H1 (cell line): ENCODE measurements at regions not wholly inside any gene's neighbourhood (a gene's known extent, or its start where the extent isn't known, plus 50 kb on each side); places are given as distances from the start of the nearest gene placed in this dataset.

Experiments used
- CTCF ChIA-PET: fragments of 300-600 bp; sonication (Branson Sonifier 250); formaldehyde crosslinking; loops from one replicate; lab custom pipeline; 2021; ENCODE audit not compliant: partially characterized antibody; lab: Charles Lee
- POLR2A ChIA-PET: fragments of 300-600 bp; sonication (Branson Sonifier 250); formaldehyde crosslinking; loops from one replicate; lab custom pipeline; 2021; ENCODE audit warnings: inconsistent platforms; ENCODE audit not compliant: partially characterized antibody; lab: Charles Lee
- DNase-seq, 2 experiments: peaks; one replicate each; pipeline versions ENCODE4 v3.0.0 to v3.0.0-alpha.2; 2010 to 2022; ENCODE audit warnings: low spot score in 2 of 2, low read depth in 1 of 2, mixed read lengths in 1 of 2
- FAIRE-seq: peaks from 2 replicates; lab custom pipeline; 2011; peaks lifted over from hg19 to GRCh38; lab: Jason Lieb, UNC
- H2AFZ ChIP-seq: 2 replicates; pipeline ENCODE4 v1.8.1; 2012; ENCODE audit warnings: low read length, inconsistent platforms
- H2AK5ac ChIP-seq: 2 replicates; pipeline ENCODE4 v1.6.1; 2013; ENCODE audit warnings: low read depth, low read length
- H2BK120ac ChIP-seq: replicated peaks from 2 replicates; pipeline ENCODE3; 2013; ENCODE audit warnings: low read depth, low read length, inconsistent platforms
- H2BK12ac ChIP-seq: 2 replicates; pipeline ENCODE4 v1.6.1; 2013; ENCODE audit warnings: low read depth, low read length
- H2BK15ac ChIP-seq: 2 replicates; pipeline ENCODE4 v1.6.1; 2013; ENCODE audit warnings: low read length
- H2BK20ac ChIP-seq: 2 replicates; pipeline ENCODE4 v1.6.1; 2013; ENCODE audit warnings: low read length
- H2BK5ac ChIP-seq: 2 replicates; pipeline ENCODE4 v1.6.1; 2013; ENCODE audit warnings: low read depth, low read length
- H3K14ac ChIP-seq: 2 replicates; pipeline ENCODE4 v1.6.1; 2013; ENCODE audit warnings: inconsistent platforms; ENCODE audit not compliant: insufficient read length
- H3K18ac ChIP-seq: 2 replicates; pipeline ENCODE4 v1.6.1; 2013; ENCODE audit warnings: low read length; ENCODE audit errors: extremely low read depth
- H3K23ac ChIP-seq: 2 replicates; pipeline ENCODE4 v1.6.1; 2013; ENCODE audit warnings: inconsistent platforms; ENCODE audit not compliant: insufficient read length
- H3K23me2 ChIP-seq: 2 replicates; pipeline ENCODE4 v1.6.1; 2013; ENCODE audit warnings: low read depth, low read length
- H3K27ac ChIP-seq: 2 replicates; pipeline ENCODE4 v1.6.1; 2011; ENCODE audit warnings: low read depth, low read length, inconsistent platforms
- H3K27me3 ChIP-seq, 4 experiments: replicated peaks in 1 of 4; 1 replicate in 1 of 4; 2 replicates in 3 of 4; pipeline versions ENCODE4 v1.6.1 to v1.8.1; 2011 to 2013; ENCODE audit warnings: low read length in 3 of 4, mild to moderate bottlenecking in 3 of 4, inconsistent platforms in 2 of 4, mixed read lengths in 2 of 4, moderate library complexity in 1 of 4; ENCODE audit not compliant: control insufficient read depth in 3 of 4, insufficient read depth in 3 of 4; ENCODE audit errors: extremely low read depth in 1 of 4
- H3K36me3 ChIP-seq, 4 experiments: 2 replicates each; pipeline versions ENCODE4 v1.6.1 to v1.8.1; 2011 to 2013; ENCODE audit warnings: mild to moderate bottlenecking in 4 of 4, low read length in 3 of 4, moderate library complexity in 2 of 4, control low read depth in 1 of 4, inconsistent platforms in 1 of 4; ENCODE audit not compliant: insufficient read depth in 4 of 4, control insufficient read depth in 2 of 4
- H3K4ac ChIP-seq: replicated peaks from 2 replicates; pipeline ENCODE3; 2013; ENCODE audit warnings: low read length, low read depth, mixed read lengths, inconsistent platforms; ENCODE audit not compliant: insufficient read length
- H3K4me1 ChIP-seq, 4 experiments: replicated peaks in 1 of 4; 1 replicate in 1 of 4; 2 replicates in 3 of 4; pipeline versions ENCODE4 v1.6.1 to v1.8.1; 2011 to 2013; ENCODE audit warnings: low read length in 3 of 4, inconsistent platforms in 2 of 4, mixed read lengths in 1 of 4; ENCODE audit not compliant: insufficient read depth in 4 of 4, control insufficient read depth in 3 of 4
- H3K4me2 ChIP-seq, 2 experiments: 2 replicates each; pipeline versions ENCODE4 v1.6.1 to v1.8.1; 2011 to 2013; ENCODE audit warnings: low read depth in 2 of 2, low read length in 2 of 2, control low read depth in 1 of 2, inconsistent platforms in 1 of 2, mild to moderate bottlenecking in 1 of 2; ENCODE audit not compliant: insufficient read depth in 1 of 2
- H3K4me3 ChIP-seq, 4 experiments: fragments of 200-600, 300-600 bp in 1 of 4; sonication (generic), shearing (Covaris generic), sonication (Bioruptor Twin) in 1 of 4; 2 replicates each; pipeline versions ENCODE4 v1.5.1 to v1.8.1; 2011 to 2016; ENCODE audit warnings: low read length in 4 of 4, low read depth in 3 of 4, control low read depth in 2 of 4, inconsistent platforms in 2 of 4, mild to moderate bottlenecking in 2 of 4, mixed read lengths in 1 of 4, moderate library complexity in 1 of 4; ENCODE audit not compliant: insufficient read depth in 2 of 4; ENCODE audit errors: extremely low read depth in 1 of 4
- H3K56ac ChIP-seq: replicated peaks from 2 replicates; pipeline ENCODE3; 2013; ENCODE audit warnings: low read depth, mild to moderate bottlenecking, mixed read lengths, low read length, inconsistent platforms; ENCODE audit not compliant: insufficient read length
- H3K79me1 ChIP-seq: 2 replicates; pipeline ENCODE4 v1.6.1; 2013; ENCODE audit warnings: low read depth, low read length, control low read depth
- H3K79me2 ChIP-seq, 2 experiments: 2 replicates each; pipeline versions ENCODE4 v1.6.1 to v1.8.1; 2012 to 2013; ENCODE audit warnings: low read length in 2 of 2, mild to moderate bottlenecking in 2 of 2, inconsistent platforms in 1 of 2; ENCODE audit not compliant: insufficient read depth in 2 of 2, control insufficient read depth in 1 of 2
- H3K9ac ChIP-seq, 4 experiments: replicated peaks in 1 of 4; 1 replicate in 1 of 4; 2 replicates in 3 of 4; pipeline versions ENCODE4 v1.6.1 to v1.8.1; 2011 to 2013; ENCODE audit warnings: low read depth in 3 of 4, low read length in 3 of 4, control low read depth in 2 of 4, mild to moderate bottlenecking in 2 of 4, moderate library complexity in 2 of 4, inconsistent platforms in 1 of 4; ENCODE audit errors: extremely low read depth in 1 of 4
- H3K9me3 ChIP-seq, 2 experiments: 2 replicates each; pipeline versions ENCODE4 v1.6.1 to v1.8.1; 2012 to 2013; ENCODE audit warnings: mild to moderate bottlenecking in 2 of 2, moderate library complexity in 2 of 2, control low read depth in 1 of 2, inconsistent platforms in 1 of 2, low read depth in 1 of 2, low read length in 1 of 2, mixed read lengths in 1 of 2; ENCODE audit not compliant: insufficient read depth in 2 of 2
- H4K20me1 ChIP-seq, 2 experiments: replicated peaks in 1 of 2; 2 replicates each; pipeline versions ENCODE3 to v1.8.1; 2011 to 2013; ENCODE audit warnings: inconsistent platforms in 2 of 2, low read length in 2 of 2, mild to moderate bottlenecking in 1 of 2; ENCODE audit not compliant: insufficient read depth in 2 of 2, control insufficient read depth in 1 of 2
- H4K5ac ChIP-seq: 2 replicates; pipeline ENCODE4 v1.6.1; 2013; ENCODE audit warnings: low read length, low read depth, mixed read lengths, inconsistent platforms; ENCODE audit not compliant: insufficient read length
- H4K8ac ChIP-seq: 2 replicates; pipeline ENCODE4 v1.8.0; 2013; ENCODE audit warnings: mild to moderate bottlenecking, moderate library complexity, low read length, inconsistent platforms; ENCODE audit not compliant: insufficient read depth; ENCODE audit errors: extremely low read depth
- H4K91ac ChIP-seq: replicated peaks from 2 replicates; pipeline ENCODE3; 2013; ENCODE audit warnings: low read length, mixed read lengths, inconsistent platforms; ENCODE audit not compliant: insufficient read length
- CHD1 ChIP-seq: IDR thresholded peaks from 2 replicates; pipeline ENCODE4 v1.6.1; 2012; ENCODE audit warnings: low read depth, low read length, improper control_type of control experiment
- CREB1 ChIP-seq: IDR thresholded peaks from 2 replicates; pipeline ENCODE4 v1.6.1; 2012; ENCODE audit warnings: inconsistent platforms
- CTBP2 ChIP-seq: IDR thresholded peaks from 2 replicates; pipeline ENCODE4 v1.7.0; 2011; ENCODE audit warnings: borderline replicate concordance, mild to moderate bottlenecking, moderate library complexity, mixed read lengths, low read length; ENCODE audit not compliant: insufficient read depth, insufficient read length
- E2F6 ChIP-seq: IDR thresholded peaks from 2 replicates; pipeline ENCODE4 v1.6.1; 2012; ENCODE audit warnings: inconsistent platforms
- EP300 ChIP-seq, 2 experiments: IDR thresholded peaks; 1 replicate in 1 of 2; 2 replicates in 1 of 2; pipeline ENCODE4 v1.6.1; 2011 to 2012; ENCODE audit warnings: low read depth in 2 of 2, low read length in 2 of 2, mild to moderate bottlenecking in 2 of 2, borderline replicate concordance in 1 of 2, inconsistent platforms in 1 of 2, moderate library complexity in 1 of 2
- GTF2F1 ChIP-seq: IDR thresholded peaks from 2 replicates; pipeline ENCODE4 v1.6.1; 2012; ENCODE audit warnings: low read depth, low read length, improper control_type of control experiment, borderline replicate concordance
- POU5F1 ChIP-seq: IDR thresholded peaks from 2 replicates; pipeline ENCODE4 v1.6.1; 2011; ENCODE audit warnings: low read depth, mild to moderate bottlenecking, low read length, moderate library complexity
- SAP30 ChIP-seq: fragments of 300-600 bp; sonication (generic); IDR thresholded peaks from 2 replicates; pipeline ENCODE4 v1.7.1; 2012; ENCODE audit warnings: low read length, moderate library complexity, mild to moderate bottlenecking, inconsistent platforms; ENCODE audit not compliant: insufficient read depth, insufficient replicate concordance
- SIRT6 ChIP-seq: IDR thresholded peaks from one replicate; pipeline ENCODE4 v1.7.1; 2012; ENCODE audit warnings: low read length, inconsistent platforms
- SP4 ChIP-seq: IDR thresholded peaks from 2 replicates; pipeline ENCODE4 v1.6.1; 2012; ENCODE audit warnings: low read length, inconsistent platforms
- TBP ChIP-seq: IDR thresholded peaks from 2 replicates; pipeline ENCODE4 v1.6.1; 2011; ENCODE audit warnings: low read depth, low read length, improper control_type of control experiment
- TCF12 ChIP-seq: IDR thresholded peaks from 2 replicates; pipeline ENCODE4 v1.6.1; 2011; ENCODE audit warnings: low read depth, mild to moderate bottlenecking, low read length
- USF2 ChIP-seq: IDR thresholded peaks from 2 replicates; pipeline ENCODE4 v1.6.1; 2011; ENCODE audit warnings: low read length, improper control_type of control experiment
- YY1 ChIP-seq: IDR thresholded peaks from 2 replicates; pipeline ENCODE4 v1.6.1; 2011; ENCODE audit warnings: low read depth, mild to moderate bottlenecking, low read length
- WGBS, 2 experiments: shearing (Covaris generic) in 1 of 2; methylation state at CpG; one replicate each; pipeline versions ENCODE4 v1.1.6 to v1.1.7; 2013 to 2015; ENCODE audit warnings: low lambda C conversion rate in 2 of 2, mixed read lengths in 2 of 2, inconsistent platforms in 1 of 2, low coverage in 1 of 2, missing lambda C conversion rate in 1 of 2; ENCODE audit not compliant: insufficient replicate concordance in 2 of 2, insufficient coverage in 1 of 2, insufficient read length in 1 of 2; ENCODE audit errors: extremely low coverage in 1 of 2, missing lambda C conversion rate in 1 of 2; 5-methylcytosine and 5-hydroxymethylcytosine counted together

GRCh38 chr17:22512057-22512456 lies 819.7 kb downstream of the KCNJ18 start:
- no peaks in the 10 kb centered on the region for H3K79me2 ChIP-seq
- H3K23ac ChIP-seq: no peak overlapping the region
- no peak overlapping the region for H4K91ac ChIP-seq
- H4K8ac ChIP-seq: no peak overlapping the region
- H3K23me2 ChIP-seq: peaks cover 1% of the 10 kb centered on the region; the same call in 1 of the 2 replicates
- no peak overlapping the region for H2BK120ac ChIP-seq
- H2BK12ac ChIP-seq: no peak overlapping the region
- H2BK5ac ChIP-seq: no peak overlapping the region
- POLR2A ChIA-PET: no interaction called here
- H3K56ac ChIP-seq: no peak overlapping the region
- no CpG with 5 or more reads among the region's 3 CpGs for WGBS, 2 experiments
- H4K5ac ChIP-seq: no peak overlapping the region
- CTCF ChIA-PET: no interaction called here
- H3K4me2 ChIP-seq: no peak overlapping the region
- H3K4ac ChIP-seq: no peak overlapping the region
- H3K27me3 ChIP-seq: no peaks in the 10 kb centered on the region
- no peak overlapping the region for H3K4me3 ChIP-seq
- no peaks in the 10 kb centered on the region for H4K20me1 ChIP-seq
- no peak overlapping the region for H3K27ac ChIP-seq
- DNase-seq (no peak), FAIRE-seq (no peak)
- H3K79me1 ChIP-seq: no peaks in the 10 kb centered on the region
- no peaks in the 10 kb centered on the region for H3K36me3 ChIP-seq
- no peak overlapping the region for H2BK20ac ChIP-seq
- no peak overlapping the region for H3K18ac ChIP-seq
- no peaks in the 10 kb centered on the region for H3K4me1 ChIP-seq
- H2AK5ac ChIP-seq: no peak overlapping the region
- H2AFZ ChIP-seq: no peak overlapping the region
- no peak overlapping the region for H3K14ac ChIP-seq
- H3K9ac ChIP-seq: no peak overlapping the region
- H3K9me3 ChIP-seq: peaks cover 49 to 83% of the 10 kb centered on the region in 2 experiments
- H2BK15ac ChIP-seq: no peak overlapping the region
- TF ChIP-seq GTF2F1 (no peak), SAP30 (no peak), CTBP2 (no peak), POU5F1 (no peak), CREB1 (no peak), CHD1 (no peak), SP4 (no peak), TBP (no peak), USF2 (no peak), EP300 (IDR thresholded peaks at IDR 0.05; ENCODE audit: borderline replicate concordance in 1 of 2, low read depth in 2 of 2, low read length in 2 of 2) (no peak), TCF12 (no peak), YY1 (no peak), E2F6 (no peak), SIRT6 (no peak)
